ENCODE measurements at regions not wholly inside any gene's neighbourhood (a gene's known extent, or its start where the extent isn't known, plus 50 kb on each side); places are given as distances from the start of the nearest gene placed in this dataset.

DNA sequence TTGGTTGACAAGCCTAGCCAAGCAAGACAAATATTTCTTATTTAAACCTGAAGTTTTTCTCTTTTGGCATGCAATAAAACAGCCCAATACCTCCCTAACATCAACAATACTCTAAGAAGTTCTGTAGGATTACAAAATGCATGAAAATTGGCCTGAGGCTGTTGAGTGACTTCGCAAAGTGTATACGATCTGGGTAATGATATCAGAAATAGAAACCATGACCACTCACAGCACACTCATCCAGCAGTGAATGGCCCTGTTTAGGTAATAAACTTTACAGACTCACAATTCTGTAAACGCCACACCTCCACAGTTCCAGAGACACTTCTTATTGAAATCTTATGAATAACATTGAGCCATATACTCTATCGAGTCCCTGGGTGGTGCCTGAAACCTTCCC is 83.0 kb upstream of the NAALADL2 start:
- Mint-ChIP-seq H3K27ac (no peak overlapping the region), H3K36me3 (no peaks in the 10 kb centered on the region), H3K9me3 (peaks cover 13% of the 10 kb centered on the region), H3K4me3 (no peak overlapping the region), H3K4me1 (no peaks in the 10 kb centered on the region)
- ATAC-seq, result no peak
- no peak for DNase-seq (ENCODE audit: low spot score in 2 of 2)

DNA sequence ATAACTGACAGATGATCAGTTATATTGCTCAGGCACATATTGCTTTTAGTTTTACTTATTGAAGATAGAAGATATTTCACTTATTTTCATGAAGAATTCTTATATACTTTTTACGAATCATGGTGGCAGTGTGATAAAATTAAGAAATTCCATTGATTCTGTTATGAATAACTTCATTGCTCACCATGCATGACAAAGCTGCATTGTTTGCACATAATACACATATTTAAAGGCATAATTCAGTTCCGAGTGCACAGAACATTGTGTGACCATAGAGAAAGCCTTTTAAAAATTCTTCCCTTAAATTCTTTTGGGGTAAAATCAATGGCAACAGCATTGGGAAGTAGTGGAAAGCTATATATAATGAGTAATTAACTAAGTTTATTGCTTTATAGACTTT is 82.5 kb upstream of the NAALADL2 start:
- H3K4me1 Mint-ChIP-seq, result no peaks in the 10 kb centered on the region
- ATAC-seq (no peak), DNase-seq (ENCODE audit: low spot score in 2 of 2) (no peak)
- H3K27ac Mint-ChIP-seq, result no peak overlapping the region
- no peaks in the 10 kb centered on the region for H3K36me3 Mint-ChIP-seq
- no peak overlapping the region for H3K4me3 Mint-ChIP-seq
- peaks cover 13% of the 10 kb centered on the region for H3K9me3 Mint-ChIP-seq

DNA sequence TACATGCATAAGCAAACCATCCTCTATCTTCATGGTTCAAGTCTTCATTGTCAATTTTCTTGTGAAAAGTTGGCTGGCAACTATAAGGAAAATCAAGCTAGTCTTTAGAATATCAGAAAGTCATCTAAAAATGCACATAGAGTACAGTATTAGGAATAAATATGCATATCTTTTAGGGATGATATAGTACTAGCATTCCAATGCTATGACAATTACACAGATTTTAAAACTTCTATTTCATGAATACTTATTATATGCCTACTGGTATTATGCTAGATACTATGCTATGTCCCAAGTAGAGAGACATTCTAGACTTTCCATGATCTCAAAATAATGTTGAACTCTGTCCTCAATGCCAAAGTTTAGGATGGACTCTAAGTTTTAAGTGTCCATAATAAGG is 81.3 kb upstream of the NAALADL2 start:
- no peaks in the 10 kb centered on the region for H3K4me1 Mint-ChIP-seq
- H3K36me3 Mint-ChIP-seq, result no peaks in the 10 kb centered on the region
- no peak for ATAC-seq
- H3K9me3 Mint-ChIP-seq, result peaks cover 11% of the 10 kb centered on the region
- no peak overlapping the region for H3K4me3 Mint-ChIP-seq
- no peak overlapping the region for H3K27ac Mint-ChIP-seq
- no peak for DNase-seq (ENCODE audit: low spot score in 2 of 2)

DNA sequence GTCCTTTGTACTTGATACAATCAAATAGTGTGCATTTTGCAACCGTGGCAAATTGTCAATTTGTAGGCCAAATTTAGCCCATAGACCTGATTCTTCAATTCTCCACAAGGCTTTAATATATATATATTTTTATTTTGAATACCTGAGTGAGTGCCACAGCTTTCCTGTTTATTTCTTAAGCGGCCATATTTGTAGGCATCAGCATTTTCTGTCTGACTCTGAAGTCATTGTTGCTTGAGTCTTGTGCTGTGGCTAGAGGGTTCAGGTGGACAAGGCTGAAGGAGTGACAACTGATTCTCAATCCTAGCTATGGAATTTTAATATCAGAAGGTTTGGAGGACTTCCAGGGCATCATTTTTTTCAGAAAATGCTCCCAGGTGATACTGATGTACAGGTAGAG is 75.6 kb upstream of the NAALADL2 start:
- ATAC-seq, result no peak
- Mint-ChIP-seq H3K9me3 (peaks cover 14% of the 10 kb centered on the region), H3K4me3 (no peak overlapping the region), H3K36me3 (no peaks in the 10 kb centered on the region), H3K27ac (no peak overlapping the region), H3K4me1 (no peaks in the 10 kb centered on the region)
- DNase-seq (ENCODE audit: low spot score in 2 of 2), result no peak

DNA sequence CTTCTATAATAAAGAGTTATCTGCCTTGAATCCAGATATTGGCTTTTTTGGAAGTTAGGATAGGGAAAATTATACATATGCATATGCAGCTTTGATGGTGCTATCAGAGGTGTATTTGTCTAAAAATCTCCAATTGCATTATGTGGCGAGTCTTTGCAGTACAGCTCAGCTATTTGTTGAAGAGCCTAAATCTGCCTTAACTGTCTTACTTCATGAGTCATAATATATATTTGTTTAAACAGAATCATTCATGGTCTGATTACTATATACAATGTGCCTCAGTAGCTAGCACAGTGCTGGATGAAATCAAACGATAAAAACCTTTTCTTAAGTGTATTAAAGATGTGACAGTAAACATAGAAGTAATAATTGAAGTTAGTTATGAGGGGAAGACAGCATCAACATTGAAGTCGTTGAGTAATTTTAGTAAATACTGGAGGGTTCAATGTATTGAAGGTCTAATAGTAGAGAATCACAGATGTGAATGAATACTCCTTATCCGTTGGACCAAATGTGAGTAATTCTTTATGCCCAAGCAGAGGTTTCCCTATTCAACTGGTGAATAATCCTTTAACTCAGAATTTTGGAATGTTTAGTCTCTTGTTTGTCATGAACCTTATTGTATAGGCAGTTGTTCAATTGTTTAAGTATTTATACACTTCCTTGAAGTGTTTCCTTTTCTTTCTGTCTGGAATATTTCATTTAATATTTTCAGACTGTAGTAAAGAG is 74.8 kb upstream of the NAALADL2 start:
- DNase-seq (ENCODE audit: low spot score in 2 of 2) (no peak), ATAC-seq (no peak)
- H3K27ac Mint-ChIP-seq, result no peak overlapping the region
- H3K4me3 Mint-ChIP-seq, result no peak overlapping the region
- no peaks in the 10 kb centered on the region for H3K36me3 Mint-ChIP-seq
- H3K9me3 Mint-ChIP-seq, result peaks cover 18% of the 10 kb centered on the region
- no peaks in the 10 kb centered on the region for H3K4me1 Mint-ChIP-seq

DNA sequence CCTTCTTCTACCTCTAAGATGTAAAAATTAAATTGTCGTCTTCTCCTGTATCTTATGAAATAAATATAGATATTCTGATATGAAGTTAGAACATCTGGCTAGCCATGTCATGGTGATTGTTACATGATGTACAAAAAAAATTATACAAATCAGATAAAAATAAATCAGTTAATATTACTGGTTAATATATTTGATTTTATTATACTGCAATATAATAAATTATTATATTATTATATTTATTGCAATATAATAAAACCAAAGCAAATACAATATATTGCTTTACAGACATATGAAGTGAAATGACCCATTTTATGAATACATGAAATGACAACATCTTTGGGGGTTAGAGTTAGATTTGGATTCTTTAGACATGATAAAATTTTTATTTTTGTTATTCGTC is 72.3 kb upstream of the NAALADL2 start:
- H3K27ac Mint-ChIP-seq, result no peak overlapping the region

DNA sequence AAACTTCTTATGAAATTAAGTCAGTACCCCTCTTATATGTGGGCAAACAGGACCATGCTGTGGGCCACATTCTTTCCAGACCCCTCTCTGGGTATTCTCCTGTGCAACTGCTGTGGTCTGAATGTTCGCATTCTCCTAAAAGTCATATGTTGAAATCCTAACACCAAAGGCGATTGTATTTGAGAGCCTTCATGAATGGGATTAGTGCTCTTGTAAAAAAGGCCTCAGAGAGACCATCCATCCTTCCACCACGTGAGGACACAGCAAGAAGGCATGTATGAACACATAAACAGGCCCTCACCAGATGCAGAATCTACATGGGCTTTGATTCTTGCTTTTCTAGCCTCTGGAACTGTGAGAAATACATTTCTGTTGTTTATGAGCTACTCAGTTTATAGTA is 68.0 kb upstream of the NAALADL2 start:
- Mint-ChIP-seq H3K4me3 (no peak overlapping the region), H3K36me3 (no peaks in the 10 kb centered on the region), H3K4me1 (no peaks in the 10 kb centered on the region), H3K9me3 (peaks cover 15% of the 10 kb centered on the region), H3K27ac (no peak overlapping the region)
- DNase-seq (ENCODE audit: low spot score in 2 of 2), result no peak
- no peak for ATAC-seq

More for the DNA sequence above, 72.3 kb upstream of the NAALADL2 start:
- Mint-ChIP-seq H3K4me3 (no peak overlapping the region), H3K4me1 (no peaks in the 10 kb centered on the region), H3K36me3 (no peaks in the 10 kb centered on the region), H3K9me3 (peaks cover 14% of the 10 kb centered on the region)
- DNase-seq (ENCODE audit: low spot score in 2 of 2) (no peak), ATAC-seq (no peak)

DNA sequence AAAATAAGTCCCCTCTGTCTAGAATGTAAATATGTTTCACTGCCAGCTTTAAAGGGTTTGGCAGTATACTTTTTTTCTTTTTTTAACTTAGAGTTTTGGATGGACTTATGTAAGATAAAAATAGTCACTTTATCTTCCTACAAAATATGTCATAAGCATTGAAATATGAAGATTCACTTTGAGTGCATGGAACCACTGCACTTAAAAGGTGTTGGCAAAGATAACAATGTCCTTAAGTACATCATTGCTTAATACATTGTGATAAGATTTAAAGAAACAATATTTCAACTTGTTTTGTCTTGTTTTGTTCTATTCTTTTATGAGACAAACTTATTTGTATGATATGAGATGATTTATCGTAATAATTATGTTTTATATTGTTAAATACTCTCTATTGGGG is 66.3 kb upstream of the NAALADL2 start:
- Mint-ChIP-seq H3K27ac (no peak overlapping the region), H3K36me3 (no peaks in the 10 kb centered on the region), H3K9me3 (peaks cover 17% of the 10 kb centered on the region), H3K4me3 (no peak overlapping the region), H3K4me1 (no peaks in the 10 kb centered on the region)
- ATAC-seq, result no peak
- no peak for DNase-seq (ENCODE audit: low spot score in 2 of 2)
